ENCODE measurements at regions not wholly inside any gene's neighbourhood (a gene's known extent, or its start where the extent isn't known, plus 50 kb on each side); places are given as distances from the start of the nearest gene placed in this dataset.

DNA sequence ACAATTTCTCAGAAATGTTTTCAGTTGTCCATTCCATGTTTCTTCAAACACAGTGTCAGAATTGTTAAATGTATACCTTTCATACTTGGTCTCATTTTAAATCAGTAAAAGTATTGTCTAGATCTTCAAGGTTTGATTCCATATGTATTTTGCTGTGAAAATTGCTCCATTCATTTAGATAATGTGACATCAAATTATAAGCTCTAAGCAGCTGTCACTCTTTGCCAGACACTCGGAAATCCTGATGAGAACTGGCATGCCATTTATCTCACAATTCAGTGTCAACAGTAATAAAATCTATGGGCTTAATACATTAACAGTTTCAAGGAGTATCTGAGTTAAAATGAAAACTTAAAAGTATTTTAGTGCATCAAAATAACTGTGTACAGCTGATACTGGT, 1025.3 kb upstream of the EPHA6 start:
- TF ChIP-seq, protein P1, sequence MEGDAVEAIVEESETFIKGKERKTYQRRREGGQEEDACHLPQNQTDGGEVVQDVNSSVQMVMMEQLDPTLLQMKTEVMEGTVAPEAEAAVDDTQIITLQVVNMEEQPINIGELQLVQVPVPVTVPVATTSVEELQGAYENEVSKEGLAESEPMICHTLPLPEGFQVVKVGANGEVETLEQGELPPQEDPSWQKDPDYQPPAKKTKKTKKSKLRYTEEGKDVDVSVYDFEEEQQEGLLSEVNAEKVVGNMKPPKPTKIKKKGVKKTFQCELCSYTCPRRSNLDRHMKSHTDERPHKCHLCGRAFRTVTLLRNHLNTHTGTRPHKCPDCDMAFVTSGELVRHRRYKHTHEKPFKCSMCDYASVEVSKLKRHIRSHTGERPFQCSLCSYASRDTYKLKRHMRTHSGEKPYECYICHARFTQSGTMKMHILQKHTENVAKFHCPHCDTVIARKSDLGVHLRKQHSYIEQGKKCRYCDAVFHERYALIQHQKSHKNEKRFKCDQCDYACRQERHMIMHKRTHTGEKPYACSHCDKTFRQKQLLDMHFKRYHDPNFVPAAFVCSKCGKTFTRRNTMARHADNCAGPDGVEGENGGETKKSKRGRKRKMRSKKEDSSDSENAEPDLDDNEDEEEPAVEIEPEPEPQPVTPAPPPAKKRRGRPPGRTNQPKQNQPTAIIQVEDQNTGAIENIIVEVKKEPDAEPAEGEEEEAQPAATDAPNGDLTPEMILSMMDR (IDR thresholded peaks at IDR 0.05; ENCODE audit: insufficient read depth, low read depth, low read length), result no peak
- TF ChIP-seq EZH2 (IDR thresholded peaks at IDR 0.05; ENCODE audit: insufficient read depth, low read length), result no peak

Data from astrocyte (in vitro differentiated cells and primary cell).